ENCODE measurements at regions not wholly inside any gene's neighbourhood (a gene's known extent, or its start where the extent isn't known, plus 50 kb on each side); places are given as distances from the start of the nearest gene placed in this dataset.

GRCh38 chr11:129698212-129698611 is 117.4 kb upstream of the TMEM45B start:
- no peak for TF ChIP-seq CTCF (IDR thresholded peaks at IDR 0.05; ENCODE audit: extremely low read depth in 1 of 2, insufficient read depth in 1 of 2, low read depth in 1 of 2, low read length in 2 of 2)
- TF ChIP-seq POLR2A (IDR thresholded peaks at IDR 0.05; ENCODE audit: low read depth, low read length) = no peak
- no peak for TF ChIP-seq EZH2 (IDR thresholded peaks at IDR 0.05; ENCODE audit: borderline replicate concordance, low read depth, low read length, severe bottlenecking)
- no peak for TF ChIP-seq POLR2AphosphoS5 (IDR thresholded peaks at IDR 0.05; ENCODE audit: insufficient read depth, low read depth, low read length)

Measured in endothelial cell of umbilical vein (primary cell).